Mammary epithelial cell (primary cell): ENCODE measurements at regions not wholly inside any gene's neighbourhood (a gene's known extent, or its start where the extent isn't known, plus 50 kb on each side); places are given as distances from the start of the nearest gene placed in this dataset.

Experiments used
- CTCF ChIP-seq, 2 donors: IDR thresholded peaks in 1 of 2; conservative IDR thresholded peaks in 1 of 2; 2 replicates each; pipeline ENCODE4 v1.5.1; 2011 to 2012; ENCODE audit warnings: inconsistent platforms in 2 of 2, low read length in 2 of 2, mild to moderate bottlenecking in 2 of 2, control low read depth in 1 of 2, low read depth in 1 of 2; ENCODE audit not compliant: insufficient read depth in 1 of 2; ENCODE audit errors: extremely low read depth in 1 of 2
- EZH2 ChIP-seq: IDR thresholded peaks from 2 replicates; pipeline ENCODE4 v1.6.1; 2012; ENCODE audit warnings: low read length, inconsistent platforms, borderline replicate concordance

GRCh38 chr2:37836711-37837110 is 88.4 kb upstream of the RMDN2 start:
- TF ChIP-seq CTCF (conservative IDR thresholded peaks at IDR 0.05 in 1 of 2, IDR thresholded peaks at IDR 0.05 in 1 of 2; ENCODE audit: extremely low read depth in 1 of 2, insufficient read depth in 1 of 2, low read depth in 1 of 2, low read length in 2 of 2): no peak
- no peak for TF ChIP-seq EZH2
